IPS-20b (cell line): ENCODE measurements at regions not wholly inside any gene's neighbourhood (a gene's known extent, or its start where the extent isn't known, plus 50 kb on each side); places are given as distances from the start of the nearest gene placed in this dataset.

ENCODE experiments used
- H3K27ac ChIP-seq: one replicate; pipeline ENCODE4 v1.5.1; 2013; ENCODE audit warnings: low read length
- H3K27me3 ChIP-seq: 2 replicates; pipeline ENCODE4 v1.6.1; 2013; ENCODE audit warnings: mild to moderate bottlenecking, low read length, inconsistent platforms; ENCODE audit not compliant: insufficient read depth
- H3K36me3 ChIP-seq: 2 replicates; pipeline ENCODE4 v1.6.1; 2013; ENCODE audit warnings: low read depth, mild to moderate bottlenecking, inconsistent platforms, low read length, moderate library complexity; ENCODE audit not compliant: insufficient read depth
- H3K4me1 ChIP-seq: 2 replicates; pipeline ENCODE4 v1.6.1; 2013; ENCODE audit warnings: mild to moderate bottlenecking, control low read depth, inconsistent platforms, low read length, moderate library complexity; ENCODE audit not compliant: insufficient read depth
- H3K4me3 ChIP-seq: 2 replicates; pipeline ENCODE4 v1.5.1; 2013; ENCODE audit warnings: mild to moderate bottlenecking, low read length, inconsistent platforms
- H3K9ac ChIP-seq: 2 replicates; pipeline ENCODE4 v1.6.1; 2013; ENCODE audit warnings: low read depth, mild to moderate bottlenecking, inconsistent platforms, low read length, moderate library complexity
- H3K9me3 ChIP-seq: 2 replicates; pipeline ENCODE4 v1.6.1; 2013; ENCODE audit warnings: mild to moderate bottlenecking, low read depth, low read length, inconsistent platforms; ENCODE audit not compliant: insufficient read depth

DNA sequence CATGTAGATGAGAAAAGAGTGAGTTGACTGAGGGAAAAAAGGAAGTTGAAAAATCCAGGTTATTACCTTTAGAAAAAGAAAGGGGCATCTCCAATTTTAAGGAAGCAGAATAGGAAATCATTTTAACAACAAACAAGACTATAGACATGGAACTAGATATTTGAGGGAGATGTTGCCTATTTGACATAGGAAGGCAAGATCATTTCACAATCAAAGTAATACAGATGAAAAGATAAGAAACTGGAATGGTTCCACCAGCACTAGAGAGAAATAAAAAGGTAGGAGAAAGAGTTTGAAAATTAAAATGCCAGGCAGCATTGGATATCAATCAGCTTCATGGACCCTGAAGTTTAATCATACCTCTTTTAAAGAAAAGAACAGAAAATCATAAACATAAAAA lies 881.0 kb upstream of the MGAT4C start:
- Histone ChIP-seq H3K9me3 (peaks cover 3% of the 10 kb centered on the region; the same call in 1 of the 2 replicates), H3K9ac (no peak overlapping the region), H3K27me3 (no peaks in the 10 kb centered on the region), H3K4me1 (no peaks in the 10 kb centered on the region), H3K4me3 (no peak overlapping the region), H3K27ac (no peak overlapping the region), H3K36me3 (no peaks in the 10 kb centered on the region)

DNA sequence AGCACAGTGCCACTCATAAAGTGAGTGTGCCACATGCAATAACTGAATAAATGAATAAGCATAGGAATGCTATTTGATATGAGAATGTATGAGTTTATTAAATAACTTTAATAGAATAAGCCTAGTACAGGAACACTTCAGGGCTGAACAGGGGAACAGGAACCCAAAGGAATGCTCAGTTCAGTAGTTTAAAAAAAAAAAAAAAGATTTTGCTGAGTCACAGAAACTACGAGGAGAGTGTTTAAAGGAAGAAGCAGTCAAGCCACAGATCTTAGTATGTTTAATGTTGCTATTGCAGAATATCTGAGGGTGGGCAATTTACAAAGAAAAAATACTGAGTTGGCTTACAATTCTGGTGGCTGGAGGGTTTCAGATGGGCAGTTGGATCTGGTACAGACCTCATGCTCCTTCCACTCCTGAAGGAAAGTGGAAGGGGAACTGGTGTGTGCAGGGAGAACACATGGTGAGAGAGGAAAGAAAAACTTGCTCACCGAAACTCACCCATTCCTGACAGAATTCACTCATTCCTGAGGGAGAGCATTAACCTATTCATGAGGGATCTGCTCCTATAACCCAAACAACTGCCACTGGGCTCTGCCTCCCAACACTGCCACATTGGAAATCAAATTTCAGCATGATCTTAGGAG lies 880.3 kb upstream of the MGAT4C start:
- peaks cover 3% of the 10 kb centered on the region; the same call in 1 of the 2 replicates for H3K9me3 ChIP-seq
- no peak overlapping the region for H3K4me3 ChIP-seq
- no peak overlapping the region for H3K27ac ChIP-seq
- H3K9ac ChIP-seq, result no peak overlapping the region
- no peaks in the 10 kb centered on the region for H3K36me3 ChIP-seq
- no peaks in the 10 kb centered on the region for H3K4me1 ChIP-seq
- no peaks in the 10 kb centered on the region for H3K27me3 ChIP-seq

DNA sequence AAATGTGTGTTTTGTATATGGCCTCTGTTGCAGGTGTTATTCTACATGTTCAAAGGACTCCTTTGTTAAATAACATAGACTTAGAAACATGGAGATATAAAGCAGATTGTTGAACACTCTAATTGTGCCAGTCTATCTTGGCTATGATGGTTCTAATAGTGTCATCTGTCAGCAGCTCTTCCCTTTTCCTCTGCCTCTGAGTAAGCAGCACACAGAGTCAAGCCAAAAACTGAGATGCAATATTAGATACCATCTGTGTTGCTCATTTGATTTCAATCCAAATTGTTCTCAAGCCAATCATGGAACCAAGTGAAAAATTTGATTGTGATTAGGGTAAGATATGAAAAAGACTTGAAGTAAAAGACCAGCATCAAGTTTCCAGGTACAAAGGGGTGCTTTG lies 871.1 kb upstream of the MGAT4C start:
- no peak overlapping the region for H3K4me3 ChIP-seq
- no peak overlapping the region for H3K9ac ChIP-seq
- H3K27ac ChIP-seq, result no peak overlapping the region
- no peaks in the 10 kb centered on the region for H3K4me1 ChIP-seq
- no peaks in the 10 kb centered on the region for H3K27me3 ChIP-seq
- H3K36me3 ChIP-seq, result no peaks in the 10 kb centered on the region
- H3K9me3 ChIP-seq, result peaks cover 6% of the 10 kb centered on the region; the same call in 1 of the 2 replicates

DNA sequence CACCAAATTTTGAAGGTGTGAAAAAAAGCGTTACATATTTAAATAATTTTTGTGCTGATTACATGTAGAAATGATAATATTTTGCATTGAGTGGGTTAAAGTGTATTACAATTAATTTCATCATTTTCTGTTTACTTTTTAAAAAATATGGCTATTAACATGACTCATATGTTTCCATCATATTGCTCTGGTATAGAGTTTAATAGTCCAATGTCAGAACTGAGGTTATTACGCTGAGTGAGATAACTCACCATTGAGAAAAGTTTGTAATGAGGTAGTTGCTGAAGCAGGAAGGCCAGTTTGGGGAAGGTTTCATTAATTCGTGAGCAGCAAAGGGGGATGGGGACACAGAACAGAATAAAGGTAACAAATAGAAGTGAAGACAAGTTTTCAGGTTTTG lies 865.7 kb upstream of the MGAT4C start:
- H3K4me1 ChIP-seq, result no peaks in the 10 kb centered on the region; the same call in 1 of the 2 replicates
- no peaks in the 10 kb centered on the region for H3K27me3 ChIP-seq
- H3K36me3 ChIP-seq, result no peaks in the 10 kb centered on the region
- peaks cover 6% of the 10 kb centered on the region; the same call in 1 of the 2 replicates for H3K9me3 ChIP-seq
- no peak overlapping the region for H3K27ac ChIP-seq
- H3K4me3 ChIP-seq, result no peak overlapping the region
- no peak overlapping the region for H3K9ac ChIP-seq

DNA sequence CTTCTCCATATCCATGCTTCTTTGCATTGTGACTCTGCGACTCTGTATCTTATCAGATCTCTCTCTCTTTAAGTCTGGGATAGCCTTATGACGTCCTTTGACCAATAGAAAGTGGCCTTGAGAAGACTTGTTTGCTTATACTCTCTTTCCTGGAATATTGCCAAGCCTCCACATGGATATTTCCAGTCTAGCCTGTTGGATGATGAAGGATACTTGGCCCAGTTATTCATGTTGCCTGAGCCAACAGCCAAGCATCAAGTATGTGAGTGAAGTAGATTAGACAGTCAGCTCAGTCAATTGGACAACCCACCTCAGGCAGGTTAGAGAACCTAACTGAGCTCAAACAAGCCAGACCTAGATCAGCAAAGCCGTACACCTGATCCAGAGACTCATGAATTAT lies 864.2 kb upstream of the MGAT4C start:
- Histone ChIP-seq H3K9ac (no peak overlapping the region), H3K27me3 (no peaks in the 10 kb centered on the region), H3K36me3 (no peaks in the 10 kb centered on the region), H3K27ac (no peak overlapping the region), H3K9me3 (peaks cover 6% of the 10 kb centered on the region; the same call in 1 of the 2 replicates), H3K4me3 (no peak overlapping the region), H3K4me1 (no peaks in the 10 kb centered on the region; the same call in 1 of the 2 replicates)

DNA sequence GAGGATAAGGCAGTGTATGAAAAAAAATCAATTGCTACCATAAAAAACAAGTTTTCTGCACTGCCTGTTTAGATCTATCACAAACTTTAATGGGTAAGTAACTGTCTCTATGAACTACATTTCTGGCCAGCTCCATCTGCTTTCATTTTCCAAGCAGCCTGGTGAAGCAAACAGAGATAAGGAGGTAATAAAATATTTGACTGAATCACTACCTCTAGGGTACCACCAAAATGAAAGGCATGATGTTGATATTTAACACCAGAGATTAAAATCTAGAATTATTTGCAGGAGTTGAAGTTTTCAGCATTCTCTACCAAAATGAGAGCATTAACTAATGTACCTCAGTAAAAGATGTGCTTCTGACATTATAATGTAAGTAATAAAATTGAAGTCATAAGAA lies 863.5 kb upstream of the MGAT4C start:
- Histone ChIP-seq H3K27ac (no peak overlapping the region), H3K27me3 (no peaks in the 10 kb centered on the region), H3K9ac (no peak overlapping the region), H3K4me1 (no peaks in the 10 kb centered on the region; the same call in 1 of the 2 replicates), H3K9me3 (peaks cover 2% of the 10 kb centered on the region; the same call in 1 of the 2 replicates), H3K36me3 (no peaks in the 10 kb centered on the region), H3K4me3 (no peak overlapping the region)

DNA sequence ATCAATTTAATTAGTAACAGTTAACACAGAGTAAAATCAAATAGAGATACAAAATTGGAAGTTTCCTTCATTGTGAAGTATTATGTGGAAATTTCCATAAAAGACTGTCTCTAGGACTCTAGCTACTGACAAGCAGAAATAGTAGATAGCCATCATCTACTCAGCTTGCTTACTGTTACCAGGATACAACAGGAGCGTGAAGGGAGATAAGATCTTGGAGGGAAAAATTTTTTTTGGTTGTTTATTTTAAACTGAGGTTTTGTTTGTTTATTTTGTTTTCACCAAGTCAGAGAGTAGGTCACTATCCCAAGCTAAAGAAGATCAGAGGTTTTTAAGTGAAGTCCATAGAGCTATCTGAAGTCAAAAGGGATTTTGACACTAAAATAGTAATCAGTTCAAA lies 861.3 kb upstream of the MGAT4C start:
- H3K36me3 ChIP-seq, result no peaks in the 10 kb centered on the region
- no peaks in the 10 kb centered on the region for H3K9me3 ChIP-seq
- no peak overlapping the region for H3K9ac ChIP-seq
- H3K4me1 ChIP-seq, result no peaks in the 10 kb centered on the region; the same call in 1 of the 2 replicates
- H3K4me3 ChIP-seq, result no peak overlapping the region
- H3K27ac ChIP-seq, result no peak overlapping the region
- no peaks in the 10 kb centered on the region for H3K27me3 ChIP-seq

DNA sequence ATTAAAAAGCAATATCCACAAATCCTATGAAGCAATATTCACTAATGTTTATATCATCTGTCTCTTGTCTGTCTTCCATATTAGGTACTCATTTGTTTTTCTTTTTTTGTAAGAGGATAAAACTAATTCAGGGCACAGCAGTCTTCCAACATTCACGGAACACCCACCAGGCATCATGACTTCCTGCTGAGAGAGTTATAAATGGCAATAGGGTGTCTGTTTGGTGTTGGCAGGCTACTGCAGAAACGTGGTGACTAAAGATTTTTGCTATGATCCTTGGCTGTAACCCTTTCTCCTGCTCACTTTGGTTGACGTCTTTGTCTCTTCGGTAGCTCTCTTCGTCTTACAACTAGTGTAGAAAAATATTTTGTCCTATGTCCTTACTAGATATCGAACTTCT lies 860.6 kb upstream of the MGAT4C start:
- Histone ChIP-seq H3K27me3 (no peaks in the 10 kb centered on the region), H3K4me3 (no peak overlapping the region), H3K27ac (no peak overlapping the region), H3K9ac (no peak overlapping the region), H3K9me3 (no peaks in the 10 kb centered on the region), H3K4me1 (no peaks in the 10 kb centered on the region; the same call in 1 of the 2 replicates), H3K36me3 (no peaks in the 10 kb centered on the region)

DNA sequence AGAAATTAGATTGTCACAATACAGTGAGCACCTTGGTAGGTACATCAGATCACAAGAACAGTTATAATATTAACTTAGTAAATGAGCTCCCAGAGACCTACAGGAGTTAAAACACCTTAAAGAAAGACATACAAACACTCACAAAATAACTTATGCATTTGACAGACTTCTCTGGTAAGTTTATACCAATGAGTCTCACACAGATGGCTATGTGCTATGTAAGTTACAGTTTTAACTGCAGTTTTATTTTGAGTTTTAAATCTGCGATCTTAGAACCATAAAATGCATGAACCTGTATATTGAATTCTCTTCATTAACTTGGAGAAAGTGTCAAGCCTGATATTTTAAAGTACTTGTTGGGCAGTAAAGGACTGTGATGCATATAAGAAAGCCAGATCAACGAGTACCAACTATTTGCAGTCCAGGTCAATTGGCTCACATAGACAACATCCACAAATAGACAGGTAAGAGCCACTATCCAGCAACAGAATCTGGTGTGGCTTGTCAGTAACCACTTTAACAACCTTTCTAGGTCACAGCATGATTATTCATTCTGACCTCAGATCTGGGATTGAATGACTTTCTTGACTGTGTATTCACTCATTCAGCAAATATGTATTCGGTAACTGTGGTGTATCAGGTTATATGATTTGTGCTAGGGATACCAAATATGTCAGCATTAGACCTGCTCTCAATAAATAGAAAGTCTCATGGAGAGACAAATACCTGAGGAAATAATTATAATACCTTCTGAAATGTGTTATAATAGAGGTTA lies 856.6 kb upstream of the MGAT4C start:
- H3K36me3 ChIP-seq, result no peaks in the 10 kb centered on the region
- no peak overlapping the region for H3K4me3 ChIP-seq
- H3K27ac ChIP-seq, result no peak overlapping the region
- no peak overlapping the region for H3K9ac ChIP-seq
- peaks cover 7% of the 10 kb centered on the region; the same call in 1 of the 2 replicates for H3K4me1 ChIP-seq
- no peaks in the 10 kb centered on the region for H3K27me3 ChIP-seq
- no peaks in the 10 kb centered on the region for H3K9me3 ChIP-seq

DNA sequence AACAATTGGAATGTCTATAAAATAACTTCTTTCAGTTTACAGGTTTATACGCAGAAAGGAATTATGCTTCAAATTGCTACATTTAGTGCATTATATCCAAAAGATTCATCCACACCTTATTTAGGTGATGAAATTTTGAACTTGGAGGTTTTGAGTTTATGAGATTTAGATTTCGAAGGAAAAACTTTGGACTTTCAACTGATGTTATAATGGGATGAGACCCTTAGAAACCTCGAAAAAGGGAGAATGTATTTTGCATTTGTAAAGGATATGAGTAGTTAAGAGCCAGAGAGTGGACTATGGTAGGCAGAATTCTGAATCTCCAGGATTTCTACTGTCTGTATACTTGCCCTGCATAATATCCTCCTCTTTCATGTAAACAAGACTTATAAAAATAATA lies 851.6 kb upstream of the MGAT4C start:
- Histone ChIP-seq H3K9ac (no peak overlapping the region), H3K4me1 (peaks cover 13% of the 10 kb centered on the region; the same call in 1 of the 2 replicates), H3K4me3 (no peak overlapping the region), H3K36me3 (no peaks in the 10 kb centered on the region), H3K9me3 (no peaks in the 10 kb centered on the region), H3K27ac (no peak overlapping the region), H3K27me3 (no peaks in the 10 kb centered on the region)

DNA sequence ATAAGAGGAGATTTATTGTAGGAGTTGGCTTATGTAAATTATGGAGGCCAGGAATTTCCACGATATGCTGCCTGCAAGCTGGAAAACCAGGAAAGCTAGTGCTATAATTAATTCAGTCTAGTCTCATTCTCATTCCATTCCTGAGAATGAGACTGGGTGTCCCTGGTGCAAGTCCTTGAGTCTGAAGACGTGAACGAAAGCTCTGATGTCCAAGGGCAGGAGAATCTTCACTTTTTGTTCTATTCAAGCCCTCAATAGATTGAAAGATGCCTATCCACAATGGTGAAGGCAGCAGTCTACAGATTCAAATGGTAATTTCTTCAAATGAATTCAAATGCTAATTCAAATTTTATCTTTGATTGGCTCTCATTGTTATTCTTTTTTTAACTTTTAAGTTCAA lies 851.1 kb upstream of the MGAT4C start:
- no peaks in the 10 kb centered on the region for H3K9me3 ChIP-seq
- H3K4me1 ChIP-seq, result peaks cover 13% of the 10 kb centered on the region; the same call in 1 of the 2 replicates
- H3K4me3 ChIP-seq, result no peak overlapping the region
- H3K27ac ChIP-seq, result no peak overlapping the region
- no peak overlapping the region for H3K9ac ChIP-seq
- no peaks in the 10 kb centered on the region for H3K27me3 ChIP-seq
- H3K36me3 ChIP-seq, result no peaks in the 10 kb centered on the region

DNA sequence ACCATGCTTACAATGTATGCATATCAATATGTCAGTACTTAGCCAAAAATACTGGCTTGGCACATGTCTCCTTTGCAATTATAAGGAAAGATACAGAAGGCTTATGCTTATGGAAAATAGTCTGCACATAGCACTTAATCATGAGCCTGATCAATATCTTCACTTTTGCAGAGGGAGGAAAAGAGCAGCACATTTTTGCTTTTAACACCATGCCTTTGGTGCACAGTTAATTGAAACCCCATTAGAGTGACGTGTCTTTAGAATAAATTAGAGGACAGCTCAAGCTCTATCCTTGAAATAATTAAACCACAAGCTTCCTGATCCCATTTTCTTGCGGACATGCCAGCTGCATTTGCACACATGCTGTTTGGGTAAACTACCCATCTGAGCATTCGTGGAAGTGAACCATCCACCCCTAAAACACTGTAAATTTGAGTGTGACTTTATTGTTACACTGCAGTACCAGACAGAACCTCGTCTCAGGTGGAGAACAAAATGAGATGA lies 839.9 kb upstream of the MGAT4C start:
- Histone ChIP-seq H3K4me1 (no peaks in the 10 kb centered on the region), H3K36me3 (no peaks in the 10 kb centered on the region), H3K9me3 (no peaks in the 10 kb centered on the region), H3K9ac (no peak overlapping the region), H3K27ac (no peak overlapping the region), H3K27me3 (no peaks in the 10 kb centered on the region), H3K4me3 (no peak overlapping the region)
